Right lobe of liver (tissue), 4 donors: ENCODE measurements at regions not wholly inside any gene's neighbourhood (a gene's known extent, or its start where the extent isn't known, plus 50 kb on each side); places are given as distances from the start of the nearest gene placed in this dataset.

Source experiments
- POLR2A ChIP-seq: fragments of 450-650 bp; IDR thresholded peaks from one replicate; pipeline ENCODE4 v1.6.1; 2017; ENCODE audit warnings: antibody characterized with exemption, mild to moderate bottlenecking
- TF ChIP-seq, protein P1 (sequence below), 4 donors: fragments of 200-600 bp in 3 of 4; fragments of 450-650 bp in 1 of 4; IDR thresholded peaks; one replicate each; pipeline versions ENCODE4 v1.5.1 to v1.8.0; 2016 to 2022; ENCODE audit warnings: antibody characterized with exemption in 4 of 4, mild to moderate bottlenecking in 2 of 4
- donor health status: DM: no; HTN: no; CAD: no.
- donor health status: DM: no; HTN: no; CAD: no.
- donor health status: DM: no; HTN: yes; CAD: no.

DNA sequence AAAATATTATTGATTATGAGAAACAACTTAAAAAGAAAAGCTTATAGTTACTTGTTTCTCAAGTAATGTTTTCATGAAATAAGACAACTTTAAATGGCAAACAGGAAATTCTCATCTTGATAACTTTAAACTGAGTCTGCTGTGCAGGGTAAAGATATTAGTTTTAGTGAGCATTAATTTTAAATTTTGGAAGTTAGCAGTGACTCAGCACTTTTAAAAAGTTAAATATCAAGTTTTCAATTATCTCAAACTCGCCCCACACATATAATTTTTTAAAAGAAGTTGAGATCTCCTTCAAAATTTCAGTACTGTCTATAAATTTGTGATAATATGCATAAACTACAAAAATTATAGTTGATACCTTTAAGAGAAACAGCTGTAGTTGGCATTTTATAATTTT, 337.3 kb upstream of the NT5E start:
- TF ChIP-seq, protein P1, sequence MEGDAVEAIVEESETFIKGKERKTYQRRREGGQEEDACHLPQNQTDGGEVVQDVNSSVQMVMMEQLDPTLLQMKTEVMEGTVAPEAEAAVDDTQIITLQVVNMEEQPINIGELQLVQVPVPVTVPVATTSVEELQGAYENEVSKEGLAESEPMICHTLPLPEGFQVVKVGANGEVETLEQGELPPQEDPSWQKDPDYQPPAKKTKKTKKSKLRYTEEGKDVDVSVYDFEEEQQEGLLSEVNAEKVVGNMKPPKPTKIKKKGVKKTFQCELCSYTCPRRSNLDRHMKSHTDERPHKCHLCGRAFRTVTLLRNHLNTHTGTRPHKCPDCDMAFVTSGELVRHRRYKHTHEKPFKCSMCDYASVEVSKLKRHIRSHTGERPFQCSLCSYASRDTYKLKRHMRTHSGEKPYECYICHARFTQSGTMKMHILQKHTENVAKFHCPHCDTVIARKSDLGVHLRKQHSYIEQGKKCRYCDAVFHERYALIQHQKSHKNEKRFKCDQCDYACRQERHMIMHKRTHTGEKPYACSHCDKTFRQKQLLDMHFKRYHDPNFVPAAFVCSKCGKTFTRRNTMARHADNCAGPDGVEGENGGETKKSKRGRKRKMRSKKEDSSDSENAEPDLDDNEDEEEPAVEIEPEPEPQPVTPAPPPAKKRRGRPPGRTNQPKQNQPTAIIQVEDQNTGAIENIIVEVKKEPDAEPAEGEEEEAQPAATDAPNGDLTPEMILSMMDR (IDR thresholded peaks at IDR 0.05), result no peak
- no peak for TF ChIP-seq POLR2A
